ENCODE measurements at regions not wholly inside any gene's neighbourhood (a gene's known extent, or its start where the extent isn't known, plus 50 kb on each side); places are given as distances from the start of the nearest gene placed in this dataset.

DNA sequence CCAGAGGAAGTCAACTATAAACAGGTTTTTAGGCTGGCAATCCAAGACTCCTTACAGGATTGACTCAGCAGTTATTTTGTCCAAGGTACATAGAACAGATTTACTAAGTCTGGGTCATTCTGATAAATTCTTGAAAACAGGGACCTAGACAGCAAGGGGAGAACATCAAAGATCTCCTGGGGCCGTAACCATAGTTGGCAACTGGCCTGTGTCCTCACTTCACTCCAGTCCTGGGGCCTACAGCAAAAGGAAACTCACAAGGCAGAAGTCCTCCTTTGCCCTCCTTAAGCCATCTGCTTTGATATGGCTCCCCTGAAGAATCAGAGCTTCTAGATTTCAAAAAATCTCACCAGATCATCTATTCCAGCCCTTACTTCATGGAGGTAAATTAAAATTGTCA is 207.2 kb upstream of the IGF1 start:
- DNase-seq (ENCODE audit: low read depth, low spot score) (no peak), ATAC-seq (no peak)
- H3K27ac ChIP-seq (ENCODE audit: low read length): no peak overlapping the region
- H3K9me3 ChIP-seq (ENCODE audit: control insufficient read depth, insufficient read depth, low read depth, low read length): no peaks in the 10 kb centered on the region
- H3K4me1 ChIP-seq (ENCODE audit: control insufficient read depth, insufficient read depth, low read length): no peaks in the 10 kb centered on the region
- ChIA-PET POLR2A (no interaction called here), CTCF (no interaction called here)
- in situ Hi-C loops (cut with HindIII; ENCODE audit: low pct_unique_long_range_greater_than_20kb, low sequenced_read_pairs): no loop called here
- intact Hi-C loops (cut with micrococcal nuclease; ENCODE audit: unreplicated experiment): no loop called here
- no peak overlapping the region for H3K4me3 ChIP-seq (ENCODE audit: low read depth in 2 of 2, low read length in 2 of 2)
- H3K27me3 ChIP-seq (ENCODE audit: control insufficient read depth, insufficient read depth, low read length): no peaks in the 10 kb centered on the region
- no TSS peak for BruUV-seq (replicated peaks)
- no peak for TF ChIP-seq SIN3A (IDR thresholded peaks at IDR 0.05; ENCODE audit: borderline replicate concordance, insufficient read depth, low read depth, low read length)
- TF ChIP-seq, protein P1, sequence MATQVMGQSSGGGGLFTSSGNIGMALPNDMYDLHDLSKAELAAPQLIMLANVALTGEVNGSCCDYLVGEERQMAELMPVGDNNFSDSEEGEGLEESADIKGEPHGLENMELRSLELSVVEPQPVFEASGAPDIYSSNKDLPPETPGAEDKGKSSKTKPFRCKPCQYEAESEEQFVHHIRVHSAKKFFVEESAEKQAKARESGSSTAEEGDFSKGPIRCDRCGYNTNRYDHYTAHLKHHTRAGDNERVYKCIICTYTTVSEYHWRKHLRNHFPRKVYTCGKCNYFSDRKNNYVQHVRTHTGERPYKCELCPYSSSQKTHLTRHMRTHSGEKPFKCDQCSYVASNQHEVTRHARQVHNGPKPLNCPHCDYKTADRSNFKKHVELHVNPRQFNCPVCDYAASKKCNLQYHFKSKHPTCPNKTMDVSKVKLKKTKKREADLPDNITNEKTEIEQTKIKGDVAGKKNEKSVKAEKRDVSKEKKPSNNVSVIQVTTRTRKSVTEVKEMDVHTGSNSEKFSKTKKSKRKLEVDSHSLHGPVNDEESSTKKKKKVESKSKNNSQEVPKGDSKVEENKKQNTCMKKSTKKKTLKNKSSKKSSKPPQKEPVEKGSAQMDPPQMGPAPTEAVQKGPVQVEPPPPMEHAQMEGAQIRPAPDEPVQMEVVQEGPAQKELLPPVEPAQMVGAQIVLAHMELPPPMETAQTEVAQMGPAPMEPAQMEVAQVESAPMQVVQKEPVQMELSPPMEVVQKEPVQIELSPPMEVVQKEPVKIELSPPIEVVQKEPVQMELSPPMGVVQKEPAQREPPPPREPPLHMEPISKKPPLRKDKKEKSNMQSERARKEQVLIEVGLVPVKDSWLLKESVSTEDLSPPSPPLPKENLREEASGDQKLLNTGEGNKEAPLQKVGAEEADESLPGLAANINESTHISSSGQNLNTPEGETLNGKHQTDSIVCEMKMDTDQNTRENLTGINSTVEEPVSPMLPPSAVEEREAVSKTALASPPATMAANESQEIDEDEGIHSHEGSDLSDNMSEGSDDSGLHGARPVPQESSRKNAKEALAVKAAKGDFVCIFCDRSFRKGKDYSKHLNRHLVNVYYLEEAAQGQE (IDR thresholded peaks at IDR 0.05; ENCODE audit: insufficient read depth in 1 of 2, low read depth in 2 of 2, low read length in 1 of 2): no peak
- no peak for TF ChIP-seq TCF7L2 (IDR thresholded peaks at IDR 0.05; ENCODE audit: low read depth, low read length)
- no peak for TF ChIP-seq POLR2AphosphoS5 (IDR thresholded peaks at IDR 0.05; ENCODE audit: low read depth, low read length)
- TF ChIP-seq, protein P2, sequence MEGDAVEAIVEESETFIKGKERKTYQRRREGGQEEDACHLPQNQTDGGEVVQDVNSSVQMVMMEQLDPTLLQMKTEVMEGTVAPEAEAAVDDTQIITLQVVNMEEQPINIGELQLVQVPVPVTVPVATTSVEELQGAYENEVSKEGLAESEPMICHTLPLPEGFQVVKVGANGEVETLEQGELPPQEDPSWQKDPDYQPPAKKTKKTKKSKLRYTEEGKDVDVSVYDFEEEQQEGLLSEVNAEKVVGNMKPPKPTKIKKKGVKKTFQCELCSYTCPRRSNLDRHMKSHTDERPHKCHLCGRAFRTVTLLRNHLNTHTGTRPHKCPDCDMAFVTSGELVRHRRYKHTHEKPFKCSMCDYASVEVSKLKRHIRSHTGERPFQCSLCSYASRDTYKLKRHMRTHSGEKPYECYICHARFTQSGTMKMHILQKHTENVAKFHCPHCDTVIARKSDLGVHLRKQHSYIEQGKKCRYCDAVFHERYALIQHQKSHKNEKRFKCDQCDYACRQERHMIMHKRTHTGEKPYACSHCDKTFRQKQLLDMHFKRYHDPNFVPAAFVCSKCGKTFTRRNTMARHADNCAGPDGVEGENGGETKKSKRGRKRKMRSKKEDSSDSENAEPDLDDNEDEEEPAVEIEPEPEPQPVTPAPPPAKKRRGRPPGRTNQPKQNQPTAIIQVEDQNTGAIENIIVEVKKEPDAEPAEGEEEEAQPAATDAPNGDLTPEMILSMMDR (IDR thresholded peaks at IDR 0.05): no peak
- H3K36me3 ChIP-seq (ENCODE audit: control insufficient read depth, insufficient read depth, low read length): no peaks in the 10 kb centered on the region

- no peak overlapping the region for H3K4me3 ChIP-seq (ENCODE audit: low read depth in 2 of 2, low read length in 2 of 2)
- in situ Hi-C loops (cut with HindIII; ENCODE audit: low pct_unique_long_range_greater_than_20kb, low sequenced_read_pairs) (no loop called here), intact Hi-C loops (cut with micrococcal nuclease; ENCODE audit: unreplicated experiment) (no loop called here)
- POLR2A ChIA-PET: no interaction called here
- no peak for DNase-seq (ENCODE audit: low read depth, low spot score)
- TF ChIP-seq, protein P1 (IDR thresholded peaks at IDR 0.05; ENCODE audit: insufficient read depth in 1 of 2, low read depth in 2 of 2, low read length in 1 of 2): no peak
- TF ChIP-seq, protein P2 (IDR thresholded peaks at IDR 0.05): no peak
- TF ChIP-seq SIN3A (IDR thresholded peaks at IDR 0.05; ENCODE audit: borderline replicate concordance, insufficient read depth, low read depth, low read length): no peak
- no peak for TF ChIP-seq TCF7L2 (IDR thresholded peaks at IDR 0.05; ENCODE audit: low read depth, low read length)
- no peak for TF ChIP-seq POLR2AphosphoS5 (IDR thresholded peaks at IDR 0.05; ENCODE audit: low read depth, low read length)
- no TSS peak for BruUV-seq (replicated peaks)
- H3K9me3 ChIP-seq (ENCODE audit: control insufficient read depth, insufficient read depth, low read depth, low read length): no peaks in the 10 kb centered on the region
- H3K27ac ChIP-seq (ENCODE audit: low read length): no peak overlapping the region
- no peaks in the 10 kb centered on the region for H3K36me3 ChIP-seq (ENCODE audit: control insufficient read depth, insufficient read depth, low read length)
- H3K4me1 ChIP-seq (ENCODE audit: control insufficient read depth, insufficient read depth, low read length): no peaks in the 10 kb centered on the region
- ATAC-seq: no peak
- CTCF ChIA-PET: no interaction called here
- H3K27me3 ChIP-seq (ENCODE audit: control insufficient read depth, insufficient read depth, low read length): no peaks in the 10 kb centered on the region
These were observed 205.5 kb upstream of the IGF1 start for GRCh38 chr12:102685841-102686240.
